GM12878 (cell line): ENCODE measurements at regions not wholly inside any gene's neighbourhood (a gene's known extent, or its start where the extent isn't known, plus 50 kb on each side); places are given as distances from the start of the nearest gene placed in this dataset.

Experiments used
- CEBPB ChIP-seq, 2 experiments: fragments of 150-350 bp in 1 of 2; IDR thresholded peaks; 2 replicates each; pipeline ENCODE4 v1.6.1; 2012 to 2014; ENCODE audit warnings: low read depth in 2 of 2, low read length in 2 of 2, borderline replicate concordance in 1 of 2, inconsistent platforms in 1 of 2
- EZH2 ChIP-seq: IDR thresholded peaks from 2 replicates; pipeline ENCODE4 v1.6.1; 2012; ENCODE audit warnings: low read depth, mild to moderate bottlenecking, control low read depth, inconsistent platforms, low read length, borderline replicate concordance; ENCODE audit not compliant: control insufficient read depth
- YBX1 ChIP-seq: fragments of 450-650 bp; IDR thresholded peaks from 2 replicates; pipeline ENCODE4 v1.6.1; 2016; ENCODE audit warnings: antibody characterized with exemption
- ZSCAN29 ChIP-seq: fragments of 450-650 bp; IDR thresholded peaks from 2 replicates; pipeline ENCODE4 v1.6.1; 2017; ENCODE audit warnings: mild to moderate bottlenecking, moderate library complexity
- TF ChIP-seq, protein P1 (sequence below), 3 experiments: IDR thresholded peaks in 2 of 3; conservative IDR thresholded peaks in 1 of 3; 2 replicates each; pipeline ENCODE4 v1.5.1; 2011; ENCODE audit warnings: low read depth in 3 of 3, low read length in 3 of 3, mild to moderate bottlenecking in 3 of 3, control low read depth in 2 of 3, moderate library complexity in 2 of 3, inconsistent platforms in 1 of 3, mixed read lengths in 1 of 3; ENCODE audit not compliant: control insufficient read depth in 2 of 3, insufficient read depth in 1 of 3; ENCODE audit errors: extremely low read depth in 1 of 3

DNA sequence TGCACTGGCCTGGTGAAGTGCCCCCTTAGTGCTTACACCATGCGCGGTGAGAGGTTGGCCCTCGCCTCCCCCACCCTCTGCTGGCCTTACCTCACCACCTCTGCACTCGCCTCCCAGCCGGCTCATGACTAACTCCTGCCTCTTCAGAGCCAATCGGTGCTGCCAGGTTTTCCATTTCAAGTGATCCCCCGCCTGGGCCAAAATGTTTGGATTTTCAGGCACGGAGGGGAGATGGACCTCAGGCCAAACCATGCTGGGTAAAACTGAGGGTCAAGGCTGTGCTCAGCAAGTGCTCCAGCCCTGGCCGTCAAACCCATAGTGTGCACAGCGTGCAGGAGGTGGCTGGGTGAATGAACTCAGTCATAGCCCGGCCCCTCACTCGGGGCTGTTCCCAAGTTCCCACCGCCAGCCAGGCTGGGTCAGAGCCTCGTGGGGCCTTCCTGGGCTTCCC, 175.4 kb downstream of the SEC14L1 start:
- no peak for TF ChIP-seq YBX1
- no peak for TF ChIP-seq ZSCAN29
- no peak for TF ChIP-seq EZH2
- TF ChIP-seq, protein P1, sequence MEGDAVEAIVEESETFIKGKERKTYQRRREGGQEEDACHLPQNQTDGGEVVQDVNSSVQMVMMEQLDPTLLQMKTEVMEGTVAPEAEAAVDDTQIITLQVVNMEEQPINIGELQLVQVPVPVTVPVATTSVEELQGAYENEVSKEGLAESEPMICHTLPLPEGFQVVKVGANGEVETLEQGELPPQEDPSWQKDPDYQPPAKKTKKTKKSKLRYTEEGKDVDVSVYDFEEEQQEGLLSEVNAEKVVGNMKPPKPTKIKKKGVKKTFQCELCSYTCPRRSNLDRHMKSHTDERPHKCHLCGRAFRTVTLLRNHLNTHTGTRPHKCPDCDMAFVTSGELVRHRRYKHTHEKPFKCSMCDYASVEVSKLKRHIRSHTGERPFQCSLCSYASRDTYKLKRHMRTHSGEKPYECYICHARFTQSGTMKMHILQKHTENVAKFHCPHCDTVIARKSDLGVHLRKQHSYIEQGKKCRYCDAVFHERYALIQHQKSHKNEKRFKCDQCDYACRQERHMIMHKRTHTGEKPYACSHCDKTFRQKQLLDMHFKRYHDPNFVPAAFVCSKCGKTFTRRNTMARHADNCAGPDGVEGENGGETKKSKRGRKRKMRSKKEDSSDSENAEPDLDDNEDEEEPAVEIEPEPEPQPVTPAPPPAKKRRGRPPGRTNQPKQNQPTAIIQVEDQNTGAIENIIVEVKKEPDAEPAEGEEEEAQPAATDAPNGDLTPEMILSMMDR (IDR thresholded peaks at IDR 0.05 in 2 of 3, conservative IDR thresholded peaks at IDR 0.05 in 1 of 3; ENCODE audit: control insufficient read depth in 2 of 3, extremely low read depth in 1 of 3, insufficient read depth in 1 of 3, low read depth in 3 of 3, low read length in 3 of 3): no peak
- TF ChIP-seq CEBPB (IDR thresholded peaks at IDR 0.05; ENCODE audit: borderline replicate concordance in 1 of 2, low read depth in 2 of 2, low read length in 2 of 2): no peak
